CD8-positive, alpha-beta memory T cell (primary cell): ENCODE measurements at regions not wholly inside any gene's neighbourhood (a gene's known extent, or its start where the extent isn't known, plus 50 kb on each side); places are given as distances from the start of the nearest gene placed in this dataset.
A peak's percentile ranks its signal among the peaks of the same experiment; 100 is the strongest.

Experiments used
- CTCF ChIA-PET: fragments of 350-600 bp; sonication (Branson Sonifier 250); formaldehyde crosslinking; loops from one replicate; lab custom pipeline; 2021; ENCODE audit warnings: antibody characterized with exemption; lab: Charles Lee
- POLR2A ChIA-PET: fragments of 350-600 bp; sonication (Branson Sonifier 250); formaldehyde crosslinking; loops from one replicate; lab custom pipeline; 2021; ENCODE audit warnings: antibody characterized with exemption; lab: Charles Lee
- DNase-seq, 5 donors: peaks; one replicate each; pipeline versions ENCODE4 v3.0.0 to v3.0.0-alpha.2; 2020 to 2022; ENCODE audit warnings: mixed read lengths in 1 of 5
- H3K27ac ChIP-seq: one replicate; pipeline ENCODE4 v1.7.0; 2013; ENCODE audit warnings: low read depth, mild to moderate bottlenecking, low read length, moderate library complexity
- H3K27me3 ChIP-seq: 2 replicates; pipeline ENCODE4 v1.7.0; 2013; ENCODE audit warnings: low read length, mild to moderate bottlenecking; ENCODE audit not compliant: insufficient read depth, poor library complexity, severe bottlenecking
- H3K36me3 ChIP-seq: 2 replicates; pipeline ENCODE4 v1.7.0; 2013; ENCODE audit warnings: mild to moderate bottlenecking, low read length, moderate library complexity; ENCODE audit not compliant: insufficient read depth
- H3K4me1 ChIP-seq: 2 replicates; pipeline ENCODE4 v1.7.0; 2013; ENCODE audit warnings: mild to moderate bottlenecking, low read length, moderate library complexity; ENCODE audit not compliant: insufficient read depth
- H3K4me3 ChIP-seq: 2 replicates; pipeline ENCODE4 v1.7.0; 2013; ENCODE audit warnings: mild to moderate bottlenecking, low read length
- H3K9me3 ChIP-seq: 2 replicates; pipeline ENCODE4 v1.7.0; 2013; ENCODE audit warnings: mild to moderate bottlenecking, low read length
- H3K27ac Mint-ChIP-seq, 8 donors: one replicate each; pipeline ENCODE4 v1.8.0; 2020 to 2021; ENCODE audit warnings: mixed read lengths in 8 of 8, mild to moderate bottlenecking in 6 of 8, inconsistent platforms in 3 of 8, moderate library complexity in 3 of 8
- H3K27me3 Mint-ChIP-seq, 2 donors: one replicate each; pipeline ENCODE4 v1.8.0; 2020 to 2021; ENCODE audit warnings: mixed read lengths in 2 of 2, mild to moderate bottlenecking in 1 of 2, moderate library complexity in 1 of 2
- H3K36me3 Mint-ChIP-seq, 3 donors: one replicate each; pipeline ENCODE4 v1.8.0; 2020 to 2021; ENCODE audit warnings: mixed read lengths in 3 of 3, inconsistent platforms in 1 of 3, mild to moderate bottlenecking in 1 of 3
- H3K4me1 Mint-ChIP-seq, 3 donors: one replicate each; pipeline ENCODE4 v1.8.0; 2020 to 2021; ENCODE audit warnings: mixed read lengths in 3 of 3, inconsistent platforms in 1 of 3, mild to moderate bottlenecking in 1 of 3
- H3K4me3 Mint-ChIP-seq, 7 donors: one replicate each; pipeline ENCODE4 v1.8.0; 2020 to 2021; ENCODE audit warnings: mixed read lengths in 7 of 7, mild to moderate bottlenecking in 6 of 7, moderate library complexity in 4 of 7, inconsistent platforms in 2 of 7
- H3K9me3 Mint-ChIP-seq, 5 donors: one replicate each; pipeline ENCODE4 v1.8.0; 2020 to 2022; ENCODE audit warnings: mixed read lengths in 5 of 5, mild to moderate bottlenecking in 3 of 5, moderate library complexity in 2 of 5, inconsistent platforms in 1 of 5

DNA sequence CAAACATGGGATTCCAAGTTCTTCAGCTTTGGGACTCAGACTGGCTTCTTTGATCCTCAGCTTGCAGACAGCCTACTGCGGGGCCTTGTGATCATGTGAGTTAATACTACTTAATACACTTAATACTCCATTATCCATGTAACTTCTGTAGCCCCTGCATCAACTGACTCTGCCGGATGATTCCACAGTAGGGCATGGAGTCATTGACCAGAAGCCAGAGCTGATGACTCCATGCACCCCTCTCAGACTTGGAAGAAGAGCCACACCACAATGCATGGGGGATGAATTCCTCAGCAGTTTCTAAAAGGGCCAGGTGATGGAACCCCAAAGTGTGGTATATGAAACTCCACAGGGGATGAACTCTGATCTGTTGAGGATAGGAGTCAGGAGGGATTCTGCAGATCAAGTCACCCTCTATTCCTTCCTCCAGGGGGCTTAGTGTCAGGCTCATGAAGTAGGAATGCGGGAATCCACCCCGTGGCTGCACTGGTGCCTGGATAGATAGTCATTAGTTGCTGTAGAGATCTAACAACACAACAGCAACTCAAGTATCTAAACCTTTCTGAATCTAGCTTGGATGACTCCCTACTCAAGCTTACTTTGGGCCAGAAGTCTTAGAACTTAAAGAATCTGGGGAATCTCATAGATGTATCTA, 70.2 kb downstream of the GPR6 start:
- Histone ChIP-seq H3K4me3 (no peak overlapping the region), H3K9me3 (no peaks in the 10 kb centered on the region), H3K36me3 (no peaks in the 10 kb centered on the region), H3K4me1 (no peaks in the 10 kb centered on the region), H3K27me3 (peaks cover under 1% of the 10 kb centered on the region), H3K27ac (no peak overlapping the region)
- Mint-ChIP-seq H3K4me3 (no peak overlapping the region), H3K9me3 (no peaks in the 10 kb centered on the region), H3K27me3 (peaks cover 11 to 33% of the 10 kb centered on the region in 2 donors), H3K4me1 (no peaks in the 10 kb centered on the region), H3K27ac (no peak overlapping the region), H3K36me3 (no peaks in the 10 kb centered on the region)
- ChIA-PET CTCF (interaction anchor here (1.2 to 2.9 kb wide), 2 partner anchors 9 to 10 kb away, joined by 3 to 21 read pairs; no protein-coding TSS in a partner anchor), POLR2A (no interaction called here)
- DNase-seq = no peak

DNA sequence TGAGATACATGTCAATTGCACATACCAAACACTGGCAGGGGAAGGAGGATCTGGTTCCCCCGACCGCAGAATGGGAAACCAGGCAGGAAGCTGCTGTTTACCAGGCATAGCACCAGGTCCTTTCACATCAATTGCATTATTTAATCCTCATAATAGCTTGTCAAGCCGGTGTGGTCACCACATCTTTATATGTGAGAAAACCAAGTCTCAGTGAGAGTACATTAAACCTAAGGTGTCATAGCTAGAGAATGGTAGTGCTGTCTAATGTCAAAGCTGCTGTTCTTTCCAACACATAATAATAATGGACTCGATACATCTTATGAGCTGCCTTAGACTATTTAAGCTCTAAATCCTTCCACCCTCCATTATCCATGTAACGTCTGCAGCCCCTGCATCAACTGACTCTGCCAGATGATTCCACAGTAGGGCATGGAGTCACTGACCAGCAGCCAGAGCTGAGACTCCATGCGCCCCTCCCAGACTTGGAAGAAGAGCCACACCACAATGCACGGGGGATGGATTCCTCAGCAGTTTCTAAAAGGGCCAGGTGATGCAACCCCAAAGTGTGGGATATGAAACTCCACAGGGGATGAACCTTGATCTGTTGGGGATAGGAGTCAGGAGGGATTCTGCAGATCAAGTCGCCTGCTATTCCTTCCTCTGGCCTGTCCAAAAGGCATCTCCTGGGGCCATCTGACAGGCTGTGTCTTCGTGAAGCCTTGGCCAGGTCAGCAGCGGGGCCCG, 71.8 kb downstream of the GPR6 start:
- Mint-ChIP-seq H3K4me3 (no peak overlapping the region), H3K27ac (peak overlapping the region in 1 of 8 donors; percentile 55), H3K9me3 (no peaks in the 10 kb centered on the region), H3K36me3 (no peaks in the 10 kb centered on the region), H3K27me3 (peaks cover 14 to 41% of the 10 kb centered on the region in 2 donors), H3K4me1 (peaks cover 0 to 1% (median 0%) of the 10 kb centered on the region in 3 donors)
- Histone ChIP-seq H3K9me3 (no peaks in the 10 kb centered on the region), H3K27me3 (peaks cover 4% of the 10 kb centered on the region), H3K4me3 (no peak overlapping the region), H3K36me3 (no peaks in the 10 kb centered on the region), H3K27ac (no peak overlapping the region), H3K4me1 (no peaks in the 10 kb centered on the region)
- ChIA-PET POLR2A (no interaction called here), CTCF (interaction anchor here (1.2 to 2.9 kb wide), 2 partner anchors 8 to 10 kb away, joined by 3 to 21 read pairs; no protein-coding TSS in a partner anchor)
- no peak for DNase-seq
